CD4-positive, alpha-beta T cell treated with Interleukin-12 subunit alpha and Interleukin-12 subunit beta, for 1 hour (primary cell): ENCODE measurements at regions not wholly inside any gene's neighbourhood (a gene's known extent, or its start where the extent isn't known, plus 50 kb on each side); places are given as distances from the start of the nearest gene placed in this dataset.

Source experiments
- DNase-seq: peaks from one replicate; pipeline ENCODE4 v3.0.0-alpha.2; 2020

- no peak for DNase-seq
These were observed 175.4 kb upstream of the TP63 start for GRCh38 chr3:189455641-189456417.

- DNase-seq: no peak
These were observed 174.0 kb upstream of the TP63 start for GRCh38 chr3:189457201-189457607.

- no peak for DNase-seq
These were observed 173.4 kb upstream of the TP63 start for GRCh38 chr3:189457631-189458412.

GRCh38 chr3:189458528-189458927 is 172.7 kb upstream of the TP63 start:
- no peak for DNase-seq

- DNase-seq: no peak
These were observed 172.0 kb upstream of the TP63 start for GRCh38 chr3:189459231-189459630.

GRCh38 chr3:189460511-189460910 is 170.7 kb upstream of the TP63 start:
- no peak for DNase-seq

- DNase-seq: no peak
These were observed 166.4 kb upstream of the TP63 start for GRCh38 chr3:189464799-189465198.

GRCh38 chr3:189466004-189466403 is 165.2 kb upstream of the TP63 start:
- no peak for DNase-seq

GRCh38 chr3:189467451-189467850 is 163.7 kb upstream of the TP63 start:
- no peak for DNase-seq

GRCh38 chr3:189474944-189475343 is 156.2 kb upstream of the TP63 start:
- DNase-seq: no peak

- no peak for DNase-seq
These were observed 153.6 kb upstream of the TP63 start for GRCh38 chr3:189477614-189478013.

GRCh38 chr3:189486556-189486955 is 144.6 kb upstream of the TP63 start:
- DNase-seq: no peak

- DNase-seq: no peak
These were observed 142.9 kb upstream of the TP63 start for GRCh38 chr3:189488241-189488767.

GRCh38 chr3:189490337-189490736 is 140.9 kb upstream of the TP63 start:
- DNase-seq: no peak

GRCh38 chr3:189490749-189491148 is 140.4 kb upstream of the TP63 start:
- DNase-seq: no peak

- no peak for DNase-seq
These were observed 139.4 kb upstream of the TP63 start for GRCh38 chr3:189491831-189492230.

GRCh38 chr3:189493271-189493670 is 137.9 kb upstream of the TP63 start:
- no peak for DNase-seq

- no peak for DNase-seq
These were observed 136.6 kb upstream of the TP63 start for GRCh38 chr3:189494632-189495031.

GRCh38 chr3:189496375-189497138 is 134.6 kb upstream of the TP63 start:
- DNase-seq: no peak

- DNase-seq: no peak
These were observed 132.0 kb upstream of the TP63 start for GRCh38 chr3:189498995-189499704.

- DNase-seq: no peak
These were observed 130.9 kb upstream of the TP63 start for GRCh38 chr3:189500299-189500698.

GRCh38 chr3:189500798-189501495 is 130.2 kb upstream of the TP63 start:
- no peak for DNase-seq
